T47D (cell line): ENCODE measurements at regions not wholly inside any gene's neighbourhood (a gene's known extent, or its start where the extent isn't known, plus 50 kb on each side); places are given as distances from the start of the nearest gene placed in this dataset.

ENCODE experiments used
- DNase-seq, 2 experiments: peaks; one replicate each; pipeline versions ENCODE4 v3.0.0 to v3.0.0-alpha.2; 2011 to 2012; ENCODE audit warnings: low read depth in 1 of 2, low spot score in 1 of 2
- JUND ChIP-seq: IDR thresholded peaks from 2 replicates; pipeline ENCODE4 v1.6.1; 2012; ENCODE audit warnings: low read depth
- in situ Hi-C: cut with HindIII; loops from 2 replicates; pipeline ENCODE4 v1.10.0; 2016; ENCODE audit warnings: low sequenced_read_pairs, low pct_unique_long_range_greater_than_20kb

DNA sequence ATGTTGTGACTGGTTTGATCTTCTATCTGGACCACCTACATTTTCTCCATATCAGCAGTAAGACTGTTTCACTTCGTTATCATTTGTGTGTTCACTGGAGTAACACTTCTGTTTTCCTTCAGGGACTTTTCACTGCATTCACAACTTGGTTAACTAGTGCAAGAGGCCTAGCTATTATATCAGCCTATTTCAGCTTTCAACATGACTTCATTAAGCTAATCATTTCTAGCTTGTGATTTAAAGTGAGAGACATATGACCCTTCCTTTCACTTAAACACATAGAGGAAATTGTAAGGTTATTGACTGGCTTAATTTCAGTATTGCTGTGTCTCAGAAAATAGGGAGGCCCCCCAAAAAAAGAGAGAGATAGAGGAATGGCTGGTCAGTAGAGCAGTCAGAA is 622.8 kb upstream of the NRSN1 start:
- in situ Hi-C loops = no loop called here
- DNase-seq = no peak

DNA sequence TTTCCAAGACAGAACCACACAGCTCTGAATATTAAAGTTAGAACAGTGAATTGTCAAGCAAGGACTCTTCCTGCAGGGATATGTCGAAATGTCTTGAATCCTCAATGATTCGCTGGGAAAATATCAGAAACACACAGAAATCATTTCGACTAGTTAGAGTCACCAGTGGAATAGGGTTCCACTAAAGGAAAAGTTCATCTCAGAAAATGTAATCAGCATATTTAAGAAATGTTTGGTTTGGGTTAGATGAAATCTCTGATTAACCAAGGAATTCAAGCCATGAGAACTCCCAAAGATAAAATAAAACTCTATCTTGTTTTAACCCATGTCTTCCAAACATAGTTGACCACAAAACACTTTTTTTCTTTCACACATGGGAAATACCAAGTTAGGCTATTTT is 621.0 kb upstream of the NRSN1 start:
- TF ChIP-seq JUND = no peak
- in situ Hi-C loops = no loop called here
- DNase-seq = no peak

More for the DNA sequence above, 622.8 kb upstream of the NRSN1 start:
- no peak for TF ChIP-seq JUND

DNA sequence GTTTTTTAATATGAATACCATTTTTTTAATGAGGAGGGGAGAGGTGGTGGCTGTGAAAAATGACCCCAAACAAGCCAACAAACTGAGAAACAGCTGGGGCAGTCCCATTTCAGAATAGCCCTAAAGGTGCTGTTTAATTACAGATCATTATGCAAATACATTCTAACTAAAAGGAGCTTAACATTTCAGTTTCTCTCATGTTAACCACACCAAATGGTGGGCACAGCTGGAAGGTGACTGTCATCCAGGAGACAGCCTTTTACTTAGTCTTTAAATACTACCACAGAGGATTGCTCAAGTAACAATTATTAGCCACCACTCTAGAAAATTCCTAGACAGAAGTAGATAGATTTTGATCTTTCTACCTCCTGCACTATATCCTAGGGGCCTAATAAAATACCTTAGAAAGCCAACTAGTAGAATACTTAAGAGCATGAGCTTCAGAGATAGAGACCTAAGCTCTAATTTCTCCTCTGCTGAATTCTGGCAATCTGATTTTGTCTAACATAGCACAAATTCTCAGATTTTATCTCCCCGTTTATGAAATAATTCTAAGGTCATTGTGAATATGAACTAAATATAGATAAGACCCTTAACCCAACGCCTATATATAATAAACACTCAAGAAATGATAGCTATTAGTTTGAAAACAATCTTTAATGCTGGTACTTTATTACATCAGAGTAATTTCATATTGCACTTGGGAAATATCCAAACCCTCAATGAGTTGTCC is 615.1 kb upstream of the NRSN1 start:
- no peak for DNase-seq
- no peak for TF ChIP-seq JUND
- in situ Hi-C loops = no loop called here

DNA sequence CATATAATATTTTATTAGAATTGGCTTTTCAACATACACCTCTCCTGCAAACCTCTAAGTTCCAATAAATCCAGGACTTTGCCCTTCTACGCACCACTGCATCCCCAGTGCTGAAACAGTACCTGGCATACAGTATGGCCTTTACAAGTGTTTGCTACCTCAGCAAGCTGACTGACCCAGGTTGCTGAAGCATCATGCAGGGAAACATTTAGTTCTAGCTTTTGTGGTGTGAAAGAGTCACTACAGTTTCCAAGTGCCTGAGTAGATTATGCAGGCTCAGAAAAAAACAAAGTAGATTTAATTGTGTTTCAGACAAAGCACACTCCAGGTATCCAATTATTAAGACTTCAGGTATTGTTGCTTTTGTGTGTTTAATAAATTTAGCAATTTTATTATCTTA is 614.2 kb upstream of the NRSN1 start:
- TF ChIP-seq JUND = no peak

DNA sequence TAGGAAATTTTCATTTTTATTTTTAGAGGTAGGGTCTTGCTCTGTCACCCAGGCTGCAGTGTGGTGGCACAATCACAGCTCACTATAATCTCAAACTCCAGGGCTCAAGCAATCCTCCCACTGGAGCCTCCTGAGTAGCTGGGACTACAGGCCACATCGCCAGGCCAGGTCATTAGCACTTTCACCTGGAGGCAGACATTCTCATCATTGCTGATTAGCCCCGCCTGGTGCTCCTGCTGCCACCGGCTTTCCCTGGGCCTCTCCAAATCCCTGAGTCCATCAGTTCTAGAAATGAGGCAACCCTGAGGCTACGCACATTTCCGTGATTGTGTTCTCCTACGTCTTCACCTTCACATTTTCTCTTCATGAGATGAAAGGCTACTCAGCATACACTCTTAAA is 607.7 kb upstream of the NRSN1 start:
- DNase-seq = no peak
- in situ Hi-C loops = no loop called here
- TF ChIP-seq JUND = no peak

More for the DNA sequence above, 614.2 kb upstream of the NRSN1 start:
- DNase-seq = no peak
- in situ Hi-C loops = no loop called here

DNA sequence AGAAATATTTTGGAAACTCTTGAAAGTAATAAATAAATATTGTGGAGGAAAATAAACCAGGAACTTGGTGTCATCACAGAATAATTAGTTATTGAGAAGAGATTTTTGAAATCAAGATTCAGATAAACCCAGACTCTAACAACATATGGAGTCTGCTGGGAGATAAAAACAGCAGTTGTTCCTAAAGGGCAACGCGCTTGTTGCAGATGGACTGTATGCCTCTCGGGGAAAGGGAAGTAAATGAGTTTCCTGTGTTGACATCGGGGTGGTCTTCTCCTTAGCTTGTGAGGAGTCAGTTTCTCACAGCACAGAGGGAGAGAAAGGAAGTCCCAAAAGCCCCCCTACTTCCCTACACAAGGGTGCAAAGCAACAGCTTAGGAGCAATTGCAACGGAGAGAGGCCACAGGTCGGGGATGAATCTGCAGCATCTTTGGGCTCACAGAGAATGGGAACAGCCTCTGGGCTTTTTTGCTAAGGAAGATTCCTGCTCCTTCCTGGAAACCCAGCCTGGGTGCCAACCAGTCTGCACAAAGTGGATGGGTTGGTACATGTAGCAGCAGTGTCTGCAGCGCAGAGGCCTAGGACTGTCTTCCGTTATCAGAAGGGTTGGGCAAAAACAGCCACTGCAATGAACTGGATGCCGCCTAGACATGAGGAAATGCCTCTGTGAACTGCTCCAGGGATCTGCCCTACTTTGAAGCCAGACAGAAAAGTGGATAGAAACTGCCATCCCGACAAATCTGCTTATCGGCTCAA is 603.0 kb upstream of the NRSN1 start:
- in situ Hi-C loops = no loop called here
- no peak for TF ChIP-seq JUND
- no peak for DNase-seq

DNA sequence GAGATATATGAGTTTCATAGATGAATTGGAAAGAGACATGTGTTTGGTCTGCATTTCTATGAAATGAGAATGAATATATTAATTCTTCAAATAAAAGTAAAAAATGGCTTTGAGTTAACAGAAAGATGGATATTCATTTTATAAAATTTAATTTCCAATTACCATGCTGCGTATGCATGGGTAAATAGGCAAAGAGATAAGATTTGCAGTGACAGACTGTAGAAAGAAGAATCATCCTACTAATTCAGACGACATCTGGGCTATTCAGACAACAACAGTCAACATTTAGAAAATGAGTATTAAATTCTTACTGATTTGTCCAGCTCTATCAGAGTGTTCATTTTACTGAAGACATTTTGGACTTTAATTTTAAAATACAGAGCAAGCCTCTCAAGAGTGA is 602.2 kb upstream of the NRSN1 start:
- no peak for TF ChIP-seq JUND

DNA sequence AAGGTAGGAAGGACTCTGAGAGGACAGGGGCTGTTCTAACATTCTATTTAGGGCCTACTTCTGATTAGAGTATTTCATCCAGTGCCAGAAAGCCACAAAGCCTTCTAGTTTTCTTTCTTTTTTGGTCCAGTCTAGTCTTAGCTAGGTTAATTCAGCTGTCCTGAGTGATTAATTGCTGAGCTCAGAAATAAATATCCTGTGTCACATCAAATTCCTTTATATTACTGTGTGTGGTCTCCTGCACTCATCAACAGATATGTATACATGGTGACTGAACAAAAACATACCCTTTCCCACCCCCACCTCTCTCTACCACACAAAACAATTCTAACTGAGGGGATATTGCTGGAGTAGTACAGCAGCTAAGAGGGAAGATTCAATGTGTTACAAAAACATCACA is 601.5 kb upstream of the NRSN1 start:
- no peak for DNase-seq
- in situ Hi-C loops = no loop called here
- TF ChIP-seq JUND = no peak

More for the DNA sequence above, 602.2 kb upstream of the NRSN1 start:
- in situ Hi-C loops = no loop called here
- DNase-seq = no peak

DNA sequence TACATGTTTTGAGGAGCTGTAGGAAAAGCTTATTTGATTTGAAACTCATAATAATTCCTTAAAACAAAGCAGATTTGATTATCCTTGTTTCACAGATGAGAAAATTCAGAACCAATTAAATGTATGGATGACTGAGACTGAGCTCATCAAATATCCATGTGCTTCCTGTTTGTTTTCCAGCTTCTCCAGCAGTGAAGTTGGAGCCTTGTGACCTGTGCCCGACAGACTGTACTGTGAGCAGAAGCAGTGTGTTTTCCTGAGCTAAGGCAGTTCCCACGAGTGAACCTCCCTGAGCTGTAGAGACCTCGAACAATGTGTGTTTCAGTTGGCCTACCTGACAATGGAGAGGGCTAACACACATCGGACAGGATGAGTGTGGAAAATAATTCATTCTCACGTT is 599.5 kb upstream of the NRSN1 start:
- DNase-seq = no peak
- TF ChIP-seq JUND = no peak
- in situ Hi-C loops = no loop called here

DNA sequence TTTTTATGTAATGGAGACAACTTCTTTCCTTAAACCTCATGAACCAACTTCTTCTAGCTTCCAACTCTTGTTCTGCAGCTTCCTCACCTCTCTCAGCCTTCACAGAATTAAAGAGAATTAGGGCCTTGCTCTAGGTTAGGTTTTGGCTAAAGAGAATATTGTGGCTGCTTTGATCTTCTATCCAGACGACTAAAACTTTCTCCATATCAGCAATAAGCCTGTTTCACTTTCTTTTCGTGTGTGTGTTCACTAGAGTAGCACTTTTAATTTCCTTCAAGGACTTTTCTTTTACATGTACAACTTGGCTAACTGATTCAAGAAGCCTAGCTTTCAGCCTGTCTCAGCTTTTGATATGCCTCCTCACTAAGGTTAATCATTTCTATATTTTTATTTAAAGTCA is 596.1 kb upstream of the NRSN1 start:
- in situ Hi-C loops = no loop called here
- TF ChIP-seq JUND = no peak
- DNase-seq = no peak

DNA sequence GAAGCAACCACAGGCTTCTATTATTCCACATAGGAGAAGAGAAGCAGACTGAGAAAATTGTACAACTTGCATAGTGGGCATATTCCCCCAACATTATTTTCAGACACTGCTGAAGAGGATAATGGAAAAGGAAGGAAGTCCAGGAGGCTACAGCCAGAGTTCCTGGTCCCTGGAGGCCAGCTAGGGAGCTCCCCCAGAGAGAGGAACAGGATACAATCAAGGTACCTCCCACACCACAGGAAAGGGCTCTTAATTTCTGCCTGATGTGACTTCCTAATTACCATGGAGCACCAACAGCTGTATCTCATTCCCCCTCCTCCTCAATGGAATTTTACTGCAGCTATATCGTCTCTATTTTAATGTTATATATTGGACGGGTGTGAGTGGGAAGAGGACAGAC is 594.3 kb upstream of the NRSN1 start:
- in situ Hi-C loops = no loop called here
- no peak for DNase-seq
- no peak for TF ChIP-seq JUND

DNA sequence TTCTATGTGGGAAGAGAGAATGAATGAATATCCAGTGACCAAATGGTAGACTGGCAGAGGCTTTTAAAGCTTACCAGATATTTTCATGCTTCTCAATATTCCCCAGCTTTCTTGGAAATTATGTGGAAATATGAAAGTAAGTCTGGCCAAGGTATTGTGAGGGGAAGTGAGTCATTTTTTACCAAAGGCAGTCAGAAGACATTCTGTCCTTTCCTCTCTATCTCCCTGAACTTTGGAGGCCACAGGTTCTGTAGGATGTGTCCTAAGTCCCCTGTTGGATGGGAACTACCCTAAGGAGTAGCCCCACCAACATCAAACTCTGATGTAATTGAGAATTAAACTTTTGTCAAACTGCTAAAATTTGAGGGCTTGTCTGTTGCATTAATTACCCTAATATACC is 593.8 kb upstream of the NRSN1 start:
- in situ Hi-C loops = no loop called here
- TF ChIP-seq JUND = no peak

DNA sequence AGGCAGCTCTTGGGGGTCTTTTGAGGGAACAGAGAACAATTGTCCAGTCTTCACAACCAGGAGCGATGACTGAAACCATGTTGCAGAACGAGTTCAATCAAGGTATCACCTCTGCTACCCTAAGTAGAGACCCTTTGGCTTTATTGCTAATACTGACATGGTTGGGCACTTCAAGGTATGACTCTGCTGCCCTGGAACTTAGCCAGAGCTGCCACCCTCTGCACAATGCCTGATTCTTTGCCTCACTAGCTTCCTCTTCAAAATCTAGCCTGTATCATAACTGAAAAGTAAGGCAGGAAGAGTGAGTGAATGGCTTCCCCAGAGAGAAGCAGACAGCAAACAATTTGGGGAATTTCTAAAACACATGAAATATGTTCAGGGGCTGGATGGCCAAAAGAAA is 592.7 kb upstream of the NRSN1 start:
- in situ Hi-C loops = no loop called here
- no peak for TF ChIP-seq JUND
- no peak for DNase-seq

More for the DNA sequence above, 593.8 kb upstream of the NRSN1 start:
- DNase-seq = no peak

DNA sequence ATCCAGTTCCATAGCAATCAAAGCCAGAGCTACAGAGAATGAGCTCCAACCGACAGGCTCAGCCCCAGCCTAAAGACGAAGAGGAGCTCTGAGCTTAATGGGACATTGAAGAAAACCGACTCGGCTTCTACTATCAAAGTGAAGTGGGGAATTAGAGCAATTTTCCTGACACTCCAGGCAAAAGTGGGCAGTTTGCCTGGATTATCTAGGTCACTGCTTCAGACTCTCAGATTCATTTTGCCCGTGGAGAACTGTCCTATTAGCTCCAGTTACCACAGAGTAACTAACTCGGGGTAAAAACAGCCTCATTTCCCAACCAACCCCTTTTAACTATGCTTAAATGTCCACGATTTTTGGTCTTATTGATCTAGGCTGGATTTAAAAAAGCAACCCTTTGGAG is 592.1 kb upstream of the NRSN1 start:
- DNase-seq = no peak
- in situ Hi-C loops = no loop called here
- no peak for TF ChIP-seq JUND
